Heart right ventricle (tissue), 16 donors: ENCODE measurements at regions not wholly inside any gene's neighbourhood (a gene's known extent, or its start where the extent isn't known, plus 50 kb on each side); places are given as distances from the start of the nearest gene placed in this dataset.

Experiments
- ATAC-seq, 8 donors: fragments of 200-7000 bp; cut with Tn5 transposase; one replicate each; pipeline ENCODE4 v1.9.1; 2020; ENCODE audit warnings: mild to moderate bottlenecking in 8 of 8, moderate library complexity in 8 of 8, moderate number of reproducible peaks in 1 of 8
- DNase-seq, 2 donors: peaks; one replicate each; pipeline ENCODE4 v3.0.0-alpha.2; 2020
- H3K27ac ChIP-seq, 10 donors: fragments of 200-600 bp; sonication (generic) in 2 of 10; one replicate each; pipeline versions ENCODE4 v1.5.0 to v1.8.0; 2020 to 2022; ENCODE audit warnings: mild to moderate bottlenecking in 3 of 10
- H3K27me3 ChIP-seq, 7 donors: fragments of 200-600 bp; one replicate each; pipeline ENCODE4 v1.8.0; 2021 to 2022; ENCODE audit warnings: mild to moderate bottlenecking in 2 of 7
- H3K36me3 ChIP-seq, 9 donors: fragments of 200-600 bp; sonication (generic) in 1 of 9; one replicate each; pipeline versions ENCODE4 v1.5.0 to v1.8.0; 2020 to 2022; ENCODE audit warnings: mild to moderate bottlenecking in 2 of 9
- H3K4me1 ChIP-seq, 9 donors: fragments of 200-600 bp; sonication (generic) in 1 of 9; one replicate each; pipeline versions ENCODE4 v1.5.0 to v1.8.0; 2020 to 2022; ENCODE audit warnings: mild to moderate bottlenecking in 4 of 9
- H3K4me3 ChIP-seq, 10 donors: fragments of 200-600 bp; sonication (generic) in 2 of 10; one replicate each; pipeline versions ENCODE4 v1.5.0 to v1.8.0; 2020 to 2022; ENCODE audit warnings: mild to moderate bottlenecking in 7 of 10, moderate library complexity in 2 of 10
- H3K9me3 ChIP-seq, 11 donors: fragments of 200-600 bp in 10 of 11; sonication (generic) in 2 of 11; one replicate each; pipeline versions ENCODE4 v1.5.0 to v1.8.0; 2013 to 2022; ENCODE audit warnings: mild to moderate bottlenecking in 2 of 11, control low read depth in 1 of 11, moderate library complexity in 1 of 11
- WGBS, 2 donors: extraction: QIAGEN DNeasy Blood & Tissue Kit; methylation state at CpG; one replicate each; pipeline ENCODE4 v1.1.7; 2013; ENCODE audit warnings: inconsistent platforms in 1 of 2; 5-methylcytosine and 5-hydroxymethylcytosine counted together
- intact Hi-C, 10 donors: fragments of 100-400 bp; cut with DNase I; formaldehyde crosslinking; loops; one replicate each; pipeline versions ENCODE4 v1.11.1 to v1.14.2; 2022
- TF ChIP-seq, protein P1 (sequence below), 9 donors: fragments of 200-600 bp; sonication (generic) in 2 of 9; IDR thresholded peaks; one replicate each; pipeline versions ENCODE4 v1.5.0 to v1.8.0; 2021 to 2022; ENCODE audit warnings: antibody characterized with exemption in 9 of 9, mild to moderate bottlenecking in 5 of 9, moderate library complexity in 1 of 9
- donor health status: Arrhythmogenic right ventricular cardiomyopathy.
- donor health status: ischemic (EF 13 %, LVEDD 7.1; RV severe dilation, severe dysfunction).
- donor health status: healthy with polysubstance abuse.
- donor health status: DM: no; HTN: yes; CAD: no.
- donor health status: DM: no; HTN: no; CAD: no.
- donor health status: ischemic (EF 25% LVEDD 6.9; RV normal size, moderate dysfunction).
- donor health status: ischemic (EF 25% LVEDD 5.7; RV mildly dilated, moderate dysfunction).
- donor health status: healthy.
- donor health status: DM: yes; HTN: yes; CAD: no.
- donor health status: Ischemic cardiomyopathy.
- donor health status: ischemic (EF 35%, LVEDD 5.7; RV mildly dilated, moderate dysfunction).
- donor health status: nonischemic (EF 11% LVEDD 7.7; RV severe dilation, severe dysfunction).
- donor health status: DM: yes; HTN: yes; CAD: no.
- donor health status: PGD.
- donor health status: ischemic (EF 29% LVEDD 5.4; RV normal size, mild dysfunction).
- donor health status: nonischemic (EF 23%, LVEDD 6.1; RV moderate dilation, normal function).

DNA sequence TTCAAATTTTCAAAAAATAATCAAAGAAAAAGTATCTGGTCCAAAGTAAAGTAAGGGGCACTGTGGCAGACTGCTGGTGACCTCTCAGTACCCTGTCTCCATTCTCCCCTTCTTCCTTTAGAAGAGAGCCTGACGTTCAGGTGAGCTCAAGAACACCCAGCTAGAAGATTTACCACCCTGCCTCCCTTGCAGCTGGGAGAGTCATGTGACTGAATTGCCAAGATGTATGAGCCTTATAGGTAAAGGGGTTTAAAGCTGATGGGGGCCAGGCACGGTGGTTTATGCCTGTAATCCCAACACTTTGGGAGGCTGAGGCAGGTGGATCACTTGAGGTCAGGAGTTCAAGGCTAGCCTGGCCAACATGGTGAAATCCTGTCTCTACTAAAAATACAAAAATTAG lies 86.3 kb upstream of the NANOS1 start:
- no peak for DNase-seq
- H3K27ac ChIP-seq, result no peak overlapping the region
- H3K27me3 ChIP-seq, result no peaks in the 10 kb centered on the region
- no peaks in the 10 kb centered on the region for H3K36me3 ChIP-seq
- WGBS, 2 donors, result 75 to 95% methylated on average over 2 of the region's 2 CpGs
- H3K4me3 ChIP-seq, result no peak overlapping the region
- TF ChIP-seq, protein P1, sequence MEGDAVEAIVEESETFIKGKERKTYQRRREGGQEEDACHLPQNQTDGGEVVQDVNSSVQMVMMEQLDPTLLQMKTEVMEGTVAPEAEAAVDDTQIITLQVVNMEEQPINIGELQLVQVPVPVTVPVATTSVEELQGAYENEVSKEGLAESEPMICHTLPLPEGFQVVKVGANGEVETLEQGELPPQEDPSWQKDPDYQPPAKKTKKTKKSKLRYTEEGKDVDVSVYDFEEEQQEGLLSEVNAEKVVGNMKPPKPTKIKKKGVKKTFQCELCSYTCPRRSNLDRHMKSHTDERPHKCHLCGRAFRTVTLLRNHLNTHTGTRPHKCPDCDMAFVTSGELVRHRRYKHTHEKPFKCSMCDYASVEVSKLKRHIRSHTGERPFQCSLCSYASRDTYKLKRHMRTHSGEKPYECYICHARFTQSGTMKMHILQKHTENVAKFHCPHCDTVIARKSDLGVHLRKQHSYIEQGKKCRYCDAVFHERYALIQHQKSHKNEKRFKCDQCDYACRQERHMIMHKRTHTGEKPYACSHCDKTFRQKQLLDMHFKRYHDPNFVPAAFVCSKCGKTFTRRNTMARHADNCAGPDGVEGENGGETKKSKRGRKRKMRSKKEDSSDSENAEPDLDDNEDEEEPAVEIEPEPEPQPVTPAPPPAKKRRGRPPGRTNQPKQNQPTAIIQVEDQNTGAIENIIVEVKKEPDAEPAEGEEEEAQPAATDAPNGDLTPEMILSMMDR (IDR thresholded peaks at IDR 0.05), result no peak
- no peak for ATAC-seq
- H3K4me1 ChIP-seq, result no peaks in the 10 kb centered on the region
- peaks cover 0 to 2% (median 0%) of the 10 kb centered on the region in 11 donors for H3K9me3 ChIP-seq
- intact Hi-C loops, result no loop called here

DNA sequence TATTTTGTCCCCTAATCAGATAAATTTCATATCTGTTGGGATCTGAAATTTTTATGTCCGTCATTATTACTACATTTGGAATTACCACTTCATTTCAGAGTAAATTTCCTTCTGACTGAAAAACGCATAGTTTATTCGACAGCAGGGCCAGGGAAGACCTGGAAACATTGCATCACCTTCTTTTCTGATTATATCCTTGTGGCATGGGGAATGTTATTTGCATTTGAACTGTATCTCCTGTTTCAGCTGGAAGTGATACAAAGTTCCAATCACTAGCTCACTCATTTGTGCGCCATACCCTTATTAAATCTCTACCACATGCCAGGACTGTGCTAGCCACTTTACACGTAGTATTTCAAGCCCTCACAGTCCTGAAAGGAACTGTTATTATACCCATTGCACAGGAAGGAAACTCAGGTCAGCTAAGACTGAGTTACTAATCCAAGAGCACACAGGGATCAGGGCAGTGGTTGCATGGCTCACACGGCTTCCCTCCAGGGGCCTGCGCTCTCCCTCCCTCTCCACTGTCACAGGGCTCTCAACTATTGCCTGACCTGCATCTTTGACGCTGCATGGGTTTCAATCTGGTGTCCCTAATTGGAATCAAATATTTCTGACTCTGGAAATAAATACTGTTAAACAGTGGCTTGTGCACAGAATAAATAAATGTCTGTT lies 84.4 kb upstream of the NANOS1 start:
- H3K27me3 ChIP-seq, result no peaks in the 10 kb centered on the region
- TF ChIP-seq, protein P1 (IDR thresholded peaks at IDR 0.05), result no peak
- H3K9me3 ChIP-seq, result peaks cover 0 to 2% (median 0%) of the 10 kb centered on the region in 11 donors
- peaks cover 0 to 16% (median 4%) of the 10 kb centered on the region in 9 donors for H3K4me1 ChIP-seq
- WGBS, 2 donors, result 84 to 85% methylated on average over 8 of the region's 8 CpGs
- H3K36me3 ChIP-seq, result no peaks in the 10 kb centered on the region
- DNase-seq, result no peak
- no peak overlapping the region for H3K4me3 ChIP-seq
- intact Hi-C loops, result loop anchor here in 1 of 10 donors (5.0 kb wide), 1 partner anchor 33 kb away; no protein-coding TSS in a partner anchor
- no peak overlapping the region for H3K27ac ChIP-seq
- no peak for ATAC-seq

DNA sequence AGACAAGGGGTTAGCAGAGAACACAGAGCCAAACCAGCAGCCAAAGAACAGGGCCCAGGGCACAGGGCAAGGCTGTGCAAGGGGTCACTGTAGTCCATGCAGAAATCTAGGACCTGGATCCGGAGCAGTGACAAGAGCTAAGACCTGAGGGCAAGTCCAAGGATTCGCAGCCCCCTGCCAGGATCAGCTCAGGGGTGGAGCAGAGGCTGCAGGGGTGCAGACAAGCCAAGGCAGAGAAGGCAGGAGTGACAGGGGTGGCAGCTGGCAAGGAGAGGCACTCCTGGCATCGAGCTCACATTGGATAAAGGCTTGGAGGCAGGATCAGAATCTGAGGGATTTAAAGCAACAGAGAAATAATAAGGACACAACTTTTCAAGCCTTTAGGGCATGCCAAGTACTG lies 80.7 kb upstream of the NANOS1 start:
- no peak overlapping the region for H3K4me3 ChIP-seq
- WGBS, 2 donors, result 55 to 61% methylated on average over 3 of the region's 3 CpGs
- H3K4me1 ChIP-seq, result peaks cover 0 to 23% (median 13%) of the 10 kb centered on the region in 9 donors
- no peaks in the 10 kb centered on the region for H3K9me3 ChIP-seq
- DNase-seq, result peak in 1 of 2 donors; percentile 37
- no peaks in the 10 kb centered on the region for H3K27me3 ChIP-seq
- H3K27ac ChIP-seq, result no peak overlapping the region
- ATAC-seq, result peak in 6 of 8 donors; percentile 52 to 81 (median 72)
- TF ChIP-seq, protein P1 (IDR thresholded peaks at IDR 0.05), result no peak
- intact Hi-C loops, result loop anchor here in 1 of 10 donors (5.0 kb wide), 1 partner anchor 36 kb away; no protein-coding TSS in a partner anchor
- no peaks in the 10 kb centered on the region for H3K36me3 ChIP-seq

DNA sequence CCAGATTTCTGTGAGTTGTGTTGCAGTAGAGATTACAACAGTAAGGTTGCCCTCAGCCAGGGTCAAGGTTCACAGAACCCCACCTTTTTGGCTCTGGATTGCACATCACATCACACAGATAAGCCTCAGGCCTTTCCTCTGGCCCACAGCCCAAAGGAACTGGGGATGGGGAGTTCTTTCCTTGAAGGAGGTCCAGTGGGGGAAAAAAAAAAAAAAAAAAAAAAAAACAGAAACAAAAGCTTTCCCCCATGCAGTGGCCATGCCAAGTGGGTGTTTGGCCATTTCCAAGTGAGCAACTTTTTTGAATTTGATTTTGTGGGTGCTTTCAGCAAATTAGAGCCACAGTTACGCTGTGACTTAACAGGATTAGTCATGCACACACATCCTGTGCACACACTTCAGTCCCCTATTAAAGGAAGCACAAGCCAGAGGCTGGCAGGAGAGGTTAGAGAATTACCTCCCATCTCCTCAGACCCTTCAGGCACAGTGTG lies 79.3 kb upstream of the NANOS1 start:
- WGBS, 2 donors, result 60 to 63% methylated on average over 1 of the region's 1 CpG
- Histone ChIP-seq H3K4me1 (peaks cover 0 to 23% (median 13%) of the 10 kb centered on the region in 9 donors), H3K36me3 (no peaks in the 10 kb centered on the region), H3K9me3 (no peaks in the 10 kb centered on the region), H3K27me3 (no peaks in the 10 kb centered on the region), H3K4me3 (no peak overlapping the region), H3K27ac (no peak overlapping the region)
- DNase-seq (no peak), ATAC-seq (peak in 2 of 8 donors; percentile 17 to 39)
- intact Hi-C loops, result no loop called here
- TF ChIP-seq, protein P1 (IDR thresholded peaks at IDR 0.05), result no peak
